ENCODE measurements at regions not wholly inside any gene's neighbourhood (a gene's known extent, or its start where the extent isn't known, plus 50 kb on each side); places are given as distances from the start of the nearest gene placed in this dataset.

GRCh38 chr21:35195232-35195631 lies 146.1 kb upstream of the RUNX1 start:
- TF ChIP-seq, protein P1, sequence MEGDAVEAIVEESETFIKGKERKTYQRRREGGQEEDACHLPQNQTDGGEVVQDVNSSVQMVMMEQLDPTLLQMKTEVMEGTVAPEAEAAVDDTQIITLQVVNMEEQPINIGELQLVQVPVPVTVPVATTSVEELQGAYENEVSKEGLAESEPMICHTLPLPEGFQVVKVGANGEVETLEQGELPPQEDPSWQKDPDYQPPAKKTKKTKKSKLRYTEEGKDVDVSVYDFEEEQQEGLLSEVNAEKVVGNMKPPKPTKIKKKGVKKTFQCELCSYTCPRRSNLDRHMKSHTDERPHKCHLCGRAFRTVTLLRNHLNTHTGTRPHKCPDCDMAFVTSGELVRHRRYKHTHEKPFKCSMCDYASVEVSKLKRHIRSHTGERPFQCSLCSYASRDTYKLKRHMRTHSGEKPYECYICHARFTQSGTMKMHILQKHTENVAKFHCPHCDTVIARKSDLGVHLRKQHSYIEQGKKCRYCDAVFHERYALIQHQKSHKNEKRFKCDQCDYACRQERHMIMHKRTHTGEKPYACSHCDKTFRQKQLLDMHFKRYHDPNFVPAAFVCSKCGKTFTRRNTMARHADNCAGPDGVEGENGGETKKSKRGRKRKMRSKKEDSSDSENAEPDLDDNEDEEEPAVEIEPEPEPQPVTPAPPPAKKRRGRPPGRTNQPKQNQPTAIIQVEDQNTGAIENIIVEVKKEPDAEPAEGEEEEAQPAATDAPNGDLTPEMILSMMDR (IDR thresholded peaks at IDR 0.05 in 8 of 11, conservative IDR thresholded peaks at IDR 0.05 in 3 of 11), result no peak
- TF ChIP-seq POLR2AphosphoS5 (IDR thresholded peaks at IDR 0.05) (no peak), POLR2A (IDR thresholded peaks at IDR 0.05) (no peak)

Data from spleen (tissue), 7 donors.